Activated naive CD4-positive, alpha-beta T cell treated with anti-CD3 and anti-CD28 coated beads, Interleukin-2, amount 10 ng/mL, durations not matched to agents 7 days and 5 days (primary cell): ENCODE measurements at regions not wholly inside any gene's neighbourhood (a gene's known extent, or its start where the extent isn't known, plus 50 kb on each side); places are given as distances from the start of the nearest gene placed in this dataset.

Experiments
- CTCF ChIA-PET: fragments of 350-600 bp; sonication (Branson Sonifier 250); formaldehyde crosslinking; loops from one replicate; lab custom pipeline; 2021; ENCODE audit warnings: antibody characterized with exemption; lab: Charles Lee
- DNase-seq: peaks from one replicate; pipeline ENCODE4 v3.0.0-alpha.2; 2020
- H3K27ac Mint-ChIP-seq: one replicate; pipeline ENCODE4 v1.8.0; 2021; ENCODE audit warnings: mild to moderate bottlenecking, moderate library complexity, mixed read lengths
- H3K27me3 Mint-ChIP-seq: one replicate; pipeline ENCODE4 v1.8.0; 2021; ENCODE audit warnings: mild to moderate bottlenecking, mixed read lengths
- H3K36me3 Mint-ChIP-seq: one replicate; pipeline ENCODE4 v1.8.0; 2021; ENCODE audit warnings: mixed read lengths
- H3K4me1 Mint-ChIP-seq: one replicate; pipeline ENCODE4 v1.8.0; 2021; ENCODE audit warnings: mixed read lengths
- H3K4me3 Mint-ChIP-seq: one replicate; pipeline ENCODE4 v1.8.0; 2021; ENCODE audit warnings: mild to moderate bottlenecking, moderate library complexity, mixed read lengths
- H3K9me3 Mint-ChIP-seq: one replicate; pipeline ENCODE4 v1.8.0; 2021; ENCODE audit warnings: mixed read lengths

DNA sequence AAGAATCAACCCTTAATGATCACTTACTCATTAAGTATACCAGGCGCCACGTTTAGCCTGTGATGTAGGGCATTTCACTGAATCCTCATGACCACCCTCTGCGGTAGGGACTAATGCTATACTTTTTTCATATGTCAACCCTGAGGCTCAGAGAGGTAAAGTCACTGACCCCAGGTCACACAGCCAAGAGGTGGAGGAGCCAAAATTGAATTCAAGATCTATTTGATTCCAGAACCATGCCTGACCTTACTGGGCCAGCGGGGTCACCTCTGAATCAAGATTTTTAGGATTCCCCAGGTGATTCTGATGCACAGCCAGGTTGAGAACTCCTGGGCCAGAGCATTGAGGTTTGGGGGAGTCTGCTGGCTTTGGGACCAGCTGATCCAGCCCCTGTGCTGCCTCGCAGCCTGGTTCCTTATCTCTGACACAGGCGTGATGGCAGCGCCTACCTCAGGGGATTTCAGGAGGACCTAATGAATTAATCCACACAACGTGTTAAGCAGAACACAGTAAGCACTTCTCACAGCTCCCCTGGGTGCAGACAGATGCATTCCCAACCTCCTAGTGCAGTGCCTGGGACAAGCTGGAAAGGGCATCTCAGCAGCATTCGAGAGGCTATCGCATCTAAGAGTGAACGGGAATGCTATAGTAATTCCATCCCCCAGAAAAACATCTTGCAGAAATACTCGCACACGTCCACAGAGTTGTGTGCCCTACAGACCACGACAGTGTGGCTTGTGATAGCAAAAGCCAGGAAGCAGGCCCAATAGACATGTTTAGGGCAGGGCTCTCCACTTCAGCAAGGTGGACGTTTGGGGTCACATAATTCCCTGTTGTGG lies 101.4 kb upstream of the PTPN1 start:
- Mint-ChIP-seq H3K27ac (no peak overlapping the region), H3K27me3 (peaks cover 65% of the 10 kb centered on the region), H3K4me1 (no peaks in the 10 kb centered on the region), H3K4me3 (no peak overlapping the region), H3K36me3 (no peaks in the 10 kb centered on the region), H3K9me3 (no peaks in the 10 kb centered on the region)
- CTCF ChIA-PET, result no interaction called here
- no peak for DNase-seq

DNA sequence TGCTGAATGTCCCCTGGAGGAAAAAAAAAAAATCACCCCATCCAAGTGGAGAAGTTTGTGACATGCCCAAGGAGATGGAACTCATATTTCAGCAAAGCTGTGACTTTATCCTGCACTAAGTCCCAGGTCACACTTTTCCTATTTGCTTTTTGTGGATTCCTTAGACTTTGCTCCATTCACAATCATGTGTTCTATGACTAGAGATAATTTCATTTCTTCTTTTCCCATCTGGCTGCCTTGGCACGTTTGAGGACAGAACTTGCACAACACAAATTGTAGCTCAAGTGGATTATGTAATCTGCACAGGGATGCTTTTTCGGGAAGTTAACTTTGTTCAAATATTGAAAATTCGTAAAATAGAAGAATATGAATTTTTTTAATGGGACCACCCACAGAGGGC lies 100.7 kb upstream of the PTPN1 start:
- H3K27me3 Mint-ChIP-seq, result peaks cover 63% of the 10 kb centered on the region
- no peaks in the 10 kb centered on the region for H3K9me3 Mint-ChIP-seq
- no peaks in the 10 kb centered on the region for H3K4me1 Mint-ChIP-seq
- CTCF ChIA-PET, result interaction anchor here (0.6 kb wide), 1 partner anchor 54 kb away, joined by 3 read pairs; no protein-coding TSS in a partner anchor
- no peak overlapping the region for H3K4me3 Mint-ChIP-seq
- H3K27ac Mint-ChIP-seq, result no peak overlapping the region
- DNase-seq, result no peak
- H3K36me3 Mint-ChIP-seq, result no peaks in the 10 kb centered on the region

DNA sequence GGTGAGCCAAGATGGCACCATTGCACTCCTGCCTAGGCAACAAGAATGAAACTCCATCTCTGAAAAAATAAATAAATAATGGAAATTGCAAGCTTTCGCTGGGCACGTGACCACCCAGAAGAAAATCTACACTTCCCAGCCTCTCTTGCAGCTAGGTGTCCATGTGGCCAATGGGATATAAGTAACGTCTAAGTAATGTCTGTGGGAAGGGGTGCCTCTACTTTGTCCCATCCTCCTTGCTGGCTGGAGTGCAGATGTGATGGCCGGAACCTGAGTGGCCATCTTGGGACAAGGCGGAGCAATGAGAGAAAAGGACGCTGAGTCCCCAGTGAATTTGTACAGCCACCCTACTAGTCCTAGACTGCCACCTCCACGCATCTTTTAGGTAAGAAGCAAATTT lies 99.8 kb upstream of the PTPN1 start:
- Mint-ChIP-seq H3K27ac (no peak overlapping the region), H3K9me3 (no peaks in the 10 kb centered on the region)

DNA sequence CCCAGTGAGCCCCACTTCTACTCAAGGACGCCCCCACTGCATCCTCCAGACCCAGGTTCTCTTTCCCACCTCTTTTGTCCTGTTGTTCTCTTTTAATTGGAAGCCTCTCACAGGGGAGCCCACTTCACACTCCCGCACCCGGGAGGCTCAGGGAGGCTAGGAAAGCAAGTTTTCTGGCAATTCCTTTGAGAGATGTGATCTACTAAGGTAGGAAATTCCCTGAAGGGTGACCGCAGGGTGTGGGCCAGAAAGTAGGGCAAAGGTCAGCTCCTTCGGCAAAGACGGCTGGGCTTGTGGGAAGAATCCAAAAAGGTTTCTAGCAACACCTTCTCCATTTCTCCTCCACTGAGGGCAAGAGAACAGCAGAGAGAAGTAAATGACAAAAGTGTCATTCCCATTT lies 98.1 kb upstream of the PTPN1 start:
- Mint-ChIP-seq H3K27me3 (peaks cover 55% of the 10 kb centered on the region), H3K4me1 (no peaks in the 10 kb centered on the region), H3K4me3 (no peak overlapping the region), H3K9me3 (no peaks in the 10 kb centered on the region), H3K27ac (no peak overlapping the region), H3K36me3 (no peaks in the 10 kb centered on the region)
- CTCF ChIA-PET, result no interaction called here
- no peak for DNase-seq

More for the DNA sequence above, 99.8 kb upstream of the PTPN1 start:
- CTCF ChIA-PET, result interaction anchor here (0.6 to 1.0 kb wide), 2 partner anchors 10 to 53 kb away, joined by 3 read pairs; no protein-coding TSS in a partner anchor
- no peak for DNase-seq
- Mint-ChIP-seq H3K4me3 (no peak overlapping the region), H3K36me3 (no peaks in the 10 kb centered on the region), H3K27me3 (peaks cover 62% of the 10 kb centered on the region), H3K4me1 (no peaks in the 10 kb centered on the region)

DNA sequence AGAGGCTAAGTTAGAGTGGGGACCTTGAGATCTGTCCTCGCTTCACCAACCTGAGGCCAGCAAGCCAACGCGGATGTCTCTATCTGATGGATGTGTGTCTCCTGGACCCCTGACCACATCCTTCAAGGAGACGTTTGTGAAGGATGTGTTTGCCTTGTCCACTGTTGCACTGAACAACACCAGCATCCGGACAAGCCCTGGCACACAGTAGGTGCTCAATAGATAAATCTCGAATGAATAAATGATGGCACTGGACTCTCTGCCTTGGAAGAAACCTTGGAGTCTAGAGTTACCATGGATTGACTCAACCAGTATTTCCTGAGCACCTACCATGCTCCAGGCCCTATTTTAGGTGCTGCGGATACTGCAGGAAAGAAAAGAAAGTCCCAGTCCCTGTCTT lies 97.7 kb upstream of the PTPN1 start:
- Mint-ChIP-seq H3K4me1 (no peaks in the 10 kb centered on the region), H3K9me3 (no peaks in the 10 kb centered on the region), H3K27me3 (peaks cover 52% of the 10 kb centered on the region), H3K27ac (no peak overlapping the region), H3K4me3 (no peak overlapping the region), H3K36me3 (no peaks in the 10 kb centered on the region)
- no peak for DNase-seq
- CTCF ChIA-PET, result no interaction called here

DNA sequence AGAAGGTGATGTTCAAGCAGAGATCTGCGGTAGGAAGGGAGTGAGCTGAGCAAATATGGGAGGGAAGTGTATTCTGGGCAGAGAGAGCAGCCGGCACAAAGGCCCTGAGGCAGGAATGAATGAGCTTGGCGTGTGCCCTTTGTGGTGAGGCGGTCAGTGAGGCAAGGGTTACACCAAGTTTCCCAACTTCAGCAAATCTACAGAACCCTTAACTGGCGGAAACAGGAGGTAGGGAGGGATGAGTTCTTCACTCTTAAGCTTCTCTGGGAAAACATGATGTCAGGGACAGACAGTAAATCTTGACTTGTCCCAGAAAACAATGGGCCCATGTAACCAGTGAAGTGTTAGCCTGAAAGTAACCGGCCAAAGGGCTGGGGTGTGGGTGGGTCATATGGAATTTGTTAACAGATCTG lies 97.1 kb upstream of the PTPN1 start:
- H3K4me3 Mint-ChIP-seq, result no peak overlapping the region
- no peaks in the 10 kb centered on the region for H3K9me3 Mint-ChIP-seq
- no peak for DNase-seq
- no peak overlapping the region for H3K27ac Mint-ChIP-seq
- no peaks in the 10 kb centered on the region for H3K4me1 Mint-ChIP-seq
- H3K36me3 Mint-ChIP-seq, result no peaks in the 10 kb centered on the region
- CTCF ChIA-PET, result no interaction called here
- H3K27me3 Mint-ChIP-seq, result peaks cover 58% of the 10 kb centered on the region

DNA sequence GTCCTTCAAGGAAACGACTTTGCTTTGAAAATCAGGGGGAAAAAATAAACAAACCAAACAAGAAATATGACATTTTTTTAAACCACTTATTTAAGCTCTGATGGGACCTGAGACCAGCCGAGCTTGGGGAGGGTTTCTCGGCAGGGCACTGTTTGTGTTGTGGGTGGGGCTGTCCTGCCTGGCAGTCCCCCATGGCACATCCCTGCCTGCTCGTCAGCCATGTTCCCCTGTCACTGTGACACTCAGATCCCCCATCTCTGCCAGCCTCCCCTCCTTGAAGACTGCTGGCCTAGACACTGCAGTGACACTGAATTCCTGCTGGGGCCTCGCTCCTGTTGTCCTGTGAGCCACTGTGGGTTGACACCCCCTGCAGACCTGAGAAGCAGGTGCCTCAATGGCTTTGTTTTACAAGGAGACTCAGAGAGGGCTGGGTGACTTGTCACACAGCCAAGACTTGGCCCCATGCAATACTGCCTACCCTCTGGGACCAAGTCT lies 95.1 kb upstream of the PTPN1 start:
- Mint-ChIP-seq H3K4me1 (no peaks in the 10 kb centered on the region), H3K9me3 (no peaks in the 10 kb centered on the region), H3K4me3 (no peak overlapping the region), H3K27me3 (peaks cover 71% of the 10 kb centered on the region), H3K27ac (no peak overlapping the region), H3K36me3 (no peaks in the 10 kb centered on the region)
- no peak for DNase-seq
- CTCF ChIA-PET, result interaction anchor here (1.0 to 1.1 kb wide), 2 partner anchors 11 to 221 kb away, joined by 3 read pairs; no protein-coding TSS in a partner anchor

DNA sequence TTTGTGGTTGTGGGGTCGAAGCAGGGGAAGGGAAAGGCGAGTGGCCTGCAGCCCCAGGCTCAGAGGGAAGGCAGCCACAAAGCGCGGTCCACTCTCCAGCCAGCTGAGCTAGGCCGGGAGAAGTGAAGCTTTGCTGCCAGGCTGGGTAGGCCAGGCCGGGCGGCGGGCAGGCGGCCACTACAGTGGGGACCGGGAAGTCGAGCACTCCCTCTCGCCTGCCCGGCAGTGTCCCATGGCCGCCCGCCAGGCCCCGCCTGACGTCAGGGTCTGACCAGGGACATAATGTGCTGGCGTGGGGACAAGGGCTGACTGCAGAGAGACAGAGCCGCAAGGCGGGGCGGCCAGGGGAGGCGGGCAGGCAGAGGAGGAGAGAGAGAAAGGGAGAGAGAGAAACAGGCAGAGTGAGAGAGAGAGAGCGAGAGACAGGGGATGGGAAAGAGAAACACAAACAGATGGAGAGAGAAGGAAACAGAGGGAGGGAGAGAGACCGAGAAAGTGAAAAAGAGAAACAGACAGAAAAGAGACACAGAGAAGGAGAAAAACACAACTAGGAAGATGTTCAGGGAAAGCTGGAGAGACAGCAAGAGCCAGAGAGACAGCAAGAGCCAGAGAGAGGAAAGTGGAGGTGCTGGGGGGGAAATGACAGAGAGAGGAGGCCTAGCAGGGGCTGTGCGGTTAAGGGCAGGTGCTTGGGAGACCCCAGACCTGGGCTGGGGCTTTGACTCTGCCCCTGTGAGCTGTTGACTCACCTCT lies 94.5 kb upstream of the PTPN1 start:
- Mint-ChIP-seq H3K9me3 (no peaks in the 10 kb centered on the region), H3K27ac (no peak overlapping the region), H3K36me3 (no peaks in the 10 kb centered on the region), H3K27me3 (peaks cover 72% of the 10 kb centered on the region), H3K4me1 (no peaks in the 10 kb centered on the region), H3K4me3 (no peak overlapping the region)
- no peak for DNase-seq
- CTCF ChIA-PET, result no interaction called here

DNA sequence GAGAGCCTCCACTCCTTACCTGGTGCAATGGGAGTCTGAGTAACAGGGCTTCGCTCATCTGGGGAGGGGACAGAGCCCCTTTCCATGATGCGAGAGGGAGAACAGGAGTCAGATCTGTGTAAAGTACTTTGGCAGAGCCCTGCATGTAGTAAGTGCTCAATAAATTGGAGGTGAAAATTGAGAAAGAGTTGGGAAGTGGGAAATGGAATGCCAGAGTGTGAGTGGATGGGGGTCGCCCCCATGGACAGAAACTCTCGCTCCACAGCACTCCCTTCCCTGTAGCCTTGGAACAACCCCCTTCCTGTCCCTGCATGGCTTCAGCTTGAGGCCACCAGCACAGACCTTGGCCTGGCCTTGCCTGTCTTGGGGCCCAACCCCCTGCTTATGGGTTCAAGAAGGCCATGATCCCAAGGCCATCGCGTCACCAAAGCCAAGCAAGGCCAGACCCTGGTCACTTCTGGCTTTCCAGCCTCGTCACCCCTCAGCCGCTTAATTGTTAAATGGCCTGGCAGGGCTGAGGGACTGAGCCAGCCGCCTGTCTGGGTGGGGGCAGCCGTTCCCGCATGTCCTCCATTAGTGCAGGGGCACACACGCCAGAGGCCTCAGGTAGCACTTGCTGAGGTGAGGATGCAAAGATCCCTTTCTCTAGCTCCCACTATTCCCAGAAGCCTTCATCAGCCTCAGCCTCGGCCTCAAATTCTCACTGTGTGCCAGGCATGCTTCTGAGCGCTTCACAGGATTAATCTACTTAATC lies 93.7 kb upstream of the PTPN1 start:
- no peak overlapping the region for H3K27ac Mint-ChIP-seq
- H3K27me3 Mint-ChIP-seq, result peaks cover 71% of the 10 kb centered on the region
- DNase-seq, result no peak
- H3K4me3 Mint-ChIP-seq, result no peak overlapping the region
- no peaks in the 10 kb centered on the region for H3K4me1 Mint-ChIP-seq
- no peaks in the 10 kb centered on the region for H3K9me3 Mint-ChIP-seq
- CTCF ChIA-PET, result no interaction called here
- no peaks in the 10 kb centered on the region for H3K36me3 Mint-ChIP-seq

DNA sequence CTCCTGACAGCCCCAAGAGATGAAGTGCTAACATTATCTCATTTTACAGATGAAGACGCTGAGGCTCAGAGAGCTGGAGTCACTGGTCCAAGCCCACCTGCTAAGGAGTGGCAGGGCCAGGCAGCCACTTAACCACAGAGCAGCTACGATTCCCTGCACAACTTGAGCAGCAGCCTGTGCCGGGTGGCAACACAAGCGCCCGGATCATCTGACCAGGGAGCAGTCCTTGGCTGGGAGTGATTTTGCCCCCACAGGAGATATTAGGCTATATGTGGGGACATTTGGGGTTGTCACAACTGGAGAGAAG lies 93.2 kb upstream of the PTPN1 start:
- Mint-ChIP-seq H3K4me3 (no peak overlapping the region), H3K4me1 (no peaks in the 10 kb centered on the region), H3K36me3 (no peaks in the 10 kb centered on the region), H3K9me3 (no peaks in the 10 kb centered on the region), H3K27ac (no peak overlapping the region), H3K27me3 (peaks cover 69% of the 10 kb centered on the region)
- no peak for DNase-seq
- CTCF ChIA-PET, result no interaction called here

DNA sequence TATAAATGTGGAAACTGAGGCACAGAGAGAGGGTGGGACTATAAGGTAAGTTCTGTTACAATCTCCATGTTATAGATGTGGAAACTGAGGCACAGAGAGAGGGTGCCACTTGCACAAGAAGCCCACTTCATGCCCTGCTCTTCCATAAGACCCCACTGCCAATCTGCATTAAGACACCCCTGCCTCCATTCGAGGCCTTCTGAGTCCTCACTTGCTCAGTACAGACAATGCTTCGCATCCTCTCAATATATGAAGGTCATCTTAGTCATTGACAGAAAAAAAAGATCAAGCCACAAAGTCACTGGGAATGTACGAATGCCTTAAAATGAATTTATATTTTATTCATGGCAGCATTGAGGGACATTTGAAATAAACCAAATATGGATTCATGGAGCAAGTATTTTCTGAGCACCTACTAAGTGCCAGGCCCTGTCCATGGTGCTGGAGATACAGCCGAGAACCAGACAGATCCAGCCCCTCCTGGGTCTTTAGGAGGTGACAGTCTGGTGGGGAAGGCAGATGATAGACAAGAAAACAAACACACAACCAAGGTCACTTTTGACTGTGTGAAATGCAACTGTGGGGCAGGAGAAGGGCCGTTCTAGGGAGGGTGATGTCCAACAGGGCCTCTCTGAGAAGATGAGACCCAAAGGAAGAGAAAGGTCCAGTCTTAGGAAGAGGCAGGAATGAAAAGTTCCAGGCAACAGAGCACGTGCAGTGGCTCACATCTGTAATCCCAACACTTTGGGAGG lies 92.5 kb upstream of the PTPN1 start:
- no peaks in the 10 kb centered on the region for H3K9me3 Mint-ChIP-seq
- H3K27me3 Mint-ChIP-seq, result peaks cover 69% of the 10 kb centered on the region
- H3K4me1 Mint-ChIP-seq, result no peaks in the 10 kb centered on the region
- H3K36me3 Mint-ChIP-seq, result no peaks in the 10 kb centered on the region
- H3K27ac Mint-ChIP-seq, result no peak overlapping the region
- DNase-seq, result no peak
- CTCF ChIA-PET, result interaction anchor here (1.0 kb wide), 1 partner anchor 228 kb away, joined by 3 read pairs; no protein-coding TSS in a partner anchor
- no peak overlapping the region for H3K4me3 Mint-ChIP-seq

DNA sequence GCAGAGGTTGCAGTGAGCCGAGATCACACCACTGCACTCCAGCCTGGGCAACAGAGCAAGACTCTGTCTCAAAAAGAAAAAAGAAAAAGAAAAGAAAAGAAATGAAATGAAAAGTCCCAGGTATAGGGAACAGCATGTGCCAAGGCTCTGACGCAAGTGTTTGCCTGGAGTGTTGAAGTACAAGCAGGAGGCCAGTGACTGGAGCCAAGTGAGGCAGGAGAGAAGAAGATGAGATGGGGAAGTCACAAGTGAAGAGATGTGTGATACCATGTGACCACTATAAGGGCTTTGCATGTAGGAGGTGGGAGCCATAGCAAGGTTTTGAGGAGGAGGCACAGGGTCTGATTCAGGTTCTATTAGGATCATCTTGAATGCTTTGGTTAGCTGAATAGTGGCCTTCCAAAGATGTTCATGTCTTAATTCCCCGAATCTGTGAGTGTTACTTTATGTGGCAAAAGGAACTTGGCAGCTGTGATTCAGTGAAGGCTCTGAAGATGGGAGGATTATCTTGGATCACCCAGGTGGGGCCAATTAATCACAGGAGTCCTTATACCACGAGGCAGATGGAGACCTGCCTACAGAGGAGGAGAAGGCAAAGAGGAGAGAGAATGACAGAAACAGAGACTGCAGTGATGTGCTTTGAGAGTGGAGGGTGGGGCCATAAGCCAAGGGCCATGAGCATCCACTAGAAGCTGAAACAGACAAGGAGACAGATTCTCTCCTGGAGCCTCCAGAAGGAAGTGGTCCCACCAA lies 91.1 kb upstream of the PTPN1 start:
- Mint-ChIP-seq H3K27me3 (peaks cover 66% of the 10 kb centered on the region), H3K27ac (no peak overlapping the region), H3K9me3 (no peaks in the 10 kb centered on the region), H3K36me3 (no peaks in the 10 kb centered on the region), H3K4me3 (no peak overlapping the region), H3K4me1 (no peaks in the 10 kb centered on the region)
- CTCF ChIA-PET, result interaction anchor here (1.0 kb wide), 1 partner anchor 229 kb away, joined by 3 read pairs; no protein-coding TSS in a partner anchor
- no peak for DNase-seq

DNA sequence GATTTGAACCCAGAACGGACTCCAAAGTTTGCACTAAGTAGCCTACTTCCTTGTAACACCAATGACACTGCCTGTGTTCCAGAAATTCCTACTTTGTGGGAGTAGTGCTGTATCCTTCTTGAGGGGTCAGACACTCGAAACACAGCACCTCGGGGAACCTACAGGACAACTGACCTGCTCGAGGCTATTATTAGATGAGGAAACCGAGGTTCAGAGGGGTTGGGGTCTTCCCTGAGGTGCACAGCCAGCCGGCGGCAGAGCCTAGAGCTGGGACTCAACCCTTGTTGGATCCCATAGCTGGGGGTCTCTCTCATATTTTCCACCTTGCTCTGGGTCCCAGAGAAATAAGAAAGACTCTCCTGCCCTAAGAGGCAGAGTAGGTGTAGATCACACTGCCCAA lies 89.8 kb upstream of the PTPN1 start:
- Mint-ChIP-seq H3K27ac (no peak overlapping the region), H3K36me3 (no peaks in the 10 kb centered on the region), H3K27me3 (peaks cover 66% of the 10 kb centered on the region), H3K9me3 (no peaks in the 10 kb centered on the region), H3K4me3 (no peak overlapping the region), H3K4me1 (no peaks in the 10 kb centered on the region)
- CTCF ChIA-PET, result no interaction called here
- no peak for DNase-seq
